ENCODE measurements at regions not wholly inside any gene's neighbourhood (a gene's known extent, or its start where the extent isn't known, plus 50 kb on each side); places are given as distances from the start of the nearest gene placed in this dataset.
"Not testable (repeated sequence)": the region's sequence is repeated elsewhere in the genome, so short reads cannot be mapped to it uniquely, and the experiment has no call there.

- DNase-seq (ENCODE audit: low spot score) = no peak
- H3K9me3 ChIP-seq = no peaks in the 10 kb centered on the region
- no peaks in the 10 kb centered on the region for H3K4me1 ChIP-seq (replicated peaks)
- H3K27ac ChIP-seq = no peak overlapping the region
- no peaks in the 10 kb centered on the region for H3K36me3 ChIP-seq
- no peak overlapping the region for H3K4me3 ChIP-seq
- no peak for TF ChIP-seq POLR2AphosphoS5 (IDR thresholded peaks at IDR 0.05)
- TF ChIP-seq, protein P1, sequence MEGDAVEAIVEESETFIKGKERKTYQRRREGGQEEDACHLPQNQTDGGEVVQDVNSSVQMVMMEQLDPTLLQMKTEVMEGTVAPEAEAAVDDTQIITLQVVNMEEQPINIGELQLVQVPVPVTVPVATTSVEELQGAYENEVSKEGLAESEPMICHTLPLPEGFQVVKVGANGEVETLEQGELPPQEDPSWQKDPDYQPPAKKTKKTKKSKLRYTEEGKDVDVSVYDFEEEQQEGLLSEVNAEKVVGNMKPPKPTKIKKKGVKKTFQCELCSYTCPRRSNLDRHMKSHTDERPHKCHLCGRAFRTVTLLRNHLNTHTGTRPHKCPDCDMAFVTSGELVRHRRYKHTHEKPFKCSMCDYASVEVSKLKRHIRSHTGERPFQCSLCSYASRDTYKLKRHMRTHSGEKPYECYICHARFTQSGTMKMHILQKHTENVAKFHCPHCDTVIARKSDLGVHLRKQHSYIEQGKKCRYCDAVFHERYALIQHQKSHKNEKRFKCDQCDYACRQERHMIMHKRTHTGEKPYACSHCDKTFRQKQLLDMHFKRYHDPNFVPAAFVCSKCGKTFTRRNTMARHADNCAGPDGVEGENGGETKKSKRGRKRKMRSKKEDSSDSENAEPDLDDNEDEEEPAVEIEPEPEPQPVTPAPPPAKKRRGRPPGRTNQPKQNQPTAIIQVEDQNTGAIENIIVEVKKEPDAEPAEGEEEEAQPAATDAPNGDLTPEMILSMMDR (IDR thresholded peaks at IDR 0.05) = no peak
- no peak for TF ChIP-seq POLR2A (IDR thresholded peaks at IDR 0.05)
- whole genome bisulfite sequencing = 35% methylated on average over 2 of the region's 2 CpGs
- intact Hi-C loops (cut with DNase I) = no loop called here
- no peaks in the 10 kb centered on the region for H3K27me3 ChIP-seq (replicated peaks; ENCODE audit: insufficient read depth)
Observed at GRCh38 chrX:114472788-114473187, 111.1 kb upstream of the HTR2C start.

- H3K4me3 ChIP-seq = no peak overlapping the region
- no peak for DNase-seq (ENCODE audit: low spot score)
- 29% methylated on average over 1 of the region's 1 CpG for WGBS
- H3K9me3 ChIP-seq = no peaks in the 10 kb centered on the region
- no peaks in the 10 kb centered on the region for H3K36me3 ChIP-seq
- no peaks in the 10 kb centered on the region for H3K27me3 ChIP-seq (replicated peaks; ENCODE audit: insufficient read depth)
- no peaks in the 10 kb centered on the region for H3K4me1 ChIP-seq (replicated peaks)
- intact Hi-C loops (cut with DNase I) = no loop called here
- TF ChIP-seq POLR2A (IDR thresholded peaks at IDR 0.05) (no peak), POLR2AphosphoS5 (IDR thresholded peaks at IDR 0.05) (no peak)
- TF ChIP-seq, protein P1 (IDR thresholded peaks at IDR 0.05) = no peak
- H3K27ac ChIP-seq = no peak overlapping the region
Observed at GRCh38 chrX:114500622-114501021, 83.3 kb upstream of the HTR2C start.

DNA sequence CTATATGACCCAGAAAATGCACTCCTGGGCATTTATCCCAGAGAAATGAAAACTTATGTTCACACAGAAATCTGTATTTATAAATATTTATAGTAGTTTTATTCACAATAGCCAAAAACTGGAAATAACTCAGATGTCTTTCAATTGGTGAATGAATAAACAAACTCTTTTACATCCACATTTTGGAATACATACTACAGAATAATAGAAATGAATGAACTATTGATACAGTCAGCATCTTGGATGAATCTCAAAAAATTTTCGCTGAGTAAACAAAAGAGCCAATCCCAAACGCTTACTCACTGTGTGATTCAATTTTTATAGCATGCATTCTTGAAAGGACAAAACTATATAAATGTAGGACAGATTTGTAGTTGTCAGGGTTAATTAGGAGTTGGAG, 75.1 kb upstream of the HTR2C start:
- intact Hi-C loops (cut with DNase I) = no loop called here
- Histone ChIP-seq H3K4me3 (no peak overlapping the region), H3K4me1 (replicated peaks) (no peaks in the 10 kb centered on the region), H3K9me3 (no peaks in the 10 kb centered on the region), H3K36me3 (no peaks in the 10 kb centered on the region), H3K27me3 (replicated peaks; ENCODE audit: insufficient read depth) (no peaks in the 10 kb centered on the region), H3K27ac (no peak overlapping the region)
- TF ChIP-seq POLR2A (IDR thresholded peaks at IDR 0.05) (no peak), POLR2AphosphoS5 (IDR thresholded peaks at IDR 0.05) (no peak)
- TF ChIP-seq, protein P1 (IDR thresholded peaks at IDR 0.05) = no peak
- 35% methylated on average over 2 of the region's 2 CpGs for WGBS
- no peak for DNase-seq (ENCODE audit: low spot score)

GRCh38 chrX:114519524-114519923, 64.4 kb upstream of the HTR2C start:
- no peaks in the 10 kb centered on the region for H3K4me1 ChIP-seq (replicated peaks)
- DNase-seq (ENCODE audit: low spot score) = no peak
- intact Hi-C loops (cut with DNase I) = no loop called here
- H3K27me3 ChIP-seq (replicated peaks; ENCODE audit: insufficient read depth) = no peaks in the 10 kb centered on the region
- 69% methylated on average over 1 of the region's 1 CpG for WGBS
- TF ChIP-seq, protein P1 (IDR thresholded peaks at IDR 0.05) = no peak
- TF ChIP-seq POLR2AphosphoS5 (IDR thresholded peaks at IDR 0.05) (no peak), POLR2A (IDR thresholded peaks at IDR 0.05) (no peak)
- no peaks in the 10 kb centered on the region for H3K9me3 ChIP-seq
- H3K4me3 ChIP-seq = no peak overlapping the region
- no peak overlapping the region for H3K27ac ChIP-seq
- H3K36me3 ChIP-seq = no peaks in the 10 kb centered on the region

DNA sequence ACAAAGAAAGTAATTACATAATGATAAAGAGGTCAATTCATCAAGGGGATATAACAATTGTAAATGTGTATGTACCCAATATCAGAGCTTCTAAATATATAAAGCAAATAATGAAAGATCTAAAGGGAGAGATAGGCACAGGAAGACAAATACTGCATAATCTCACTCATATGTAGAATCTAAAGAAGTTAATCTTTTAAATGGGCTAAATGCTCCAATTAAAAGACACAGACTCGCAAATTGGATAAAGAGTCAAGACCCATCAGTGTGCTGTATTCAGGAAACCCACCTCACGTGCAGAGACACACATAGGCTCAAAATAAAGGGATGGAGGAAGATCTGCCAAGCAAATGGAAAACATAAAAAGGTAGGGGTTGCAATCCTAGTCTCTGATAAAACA, 63.2 kb upstream of the HTR2C start:
- H3K27me3 ChIP-seq (replicated peaks; ENCODE audit: insufficient read depth); H3K36me3 ChIP-seq; intact Hi-C loops (cut with DNase I); H3K4me1 ChIP-seq (replicated peaks); DNase-seq (ENCODE audit: low spot score); H3K9me3 ChIP-seq; H3K4me3 ChIP-seq; H3K27ac ChIP-seq: not testable (repeated sequence)
- 76% methylated on average over 2 of the region's 2 CpGs for WGBS

Data from prostate gland (tissue), 2 donors.